Glomerular visceral epithelial cell (primary cell): ENCODE measurements at regions not wholly inside any gene's neighbourhood (a gene's known extent, or its start where the extent isn't known, plus 50 kb on each side); places are given as distances from the start of the nearest gene placed in this dataset.
A peak's percentile ranks its signal among the peaks of the same experiment; 100 is the strongest.

ENCODE experiments used
- DNase-seq: peaks from one replicate; pipeline ENCODE4 v3.0.0-alpha.2; 2016; ENCODE audit errors: extremely low spot score

- DNase-seq: no peak
Measured at GRCh38 chr9:73649552-73649951, 497.9 kb downstream of the ANXA1 start.

GRCh38 chr9:73655363-73655762, 503.7 kb downstream of the ANXA1 start:
- DNase-seq: no peak

GRCh38 chr9:73655831-73656230, 504.2 kb downstream of the ANXA1 start:
- no peak for DNase-seq

GRCh38 chr9:73665253-73665652, 513.6 kb downstream of the ANXA1 start:
- no peak for DNase-seq

GRCh38 chr9:73667749-73668148, 516.1 kb downstream of the ANXA1 start:
- no peak for DNase-seq

- DNase-seq: peak; percentile 2
Measured at GRCh38 chr9:73680831-73681230, 529.2 kb downstream of the ANXA1 start.

- DNase-seq: no peak
Measured at GRCh38 chr9:73682789-73683188, 531.1 kb downstream of the ANXA1 start.

- peak; percentile 47 for DNase-seq
Measured at GRCh38 chr9:73683862-73684591, 532.4 kb downstream of the ANXA1 start.

- DNase-seq: peak; percentile 10
Measured at GRCh38 chr9:73684601-73685000, 532.9 kb downstream of the ANXA1 start.

- no peak for DNase-seq
Measured at GRCh38 chr9:73685786-73686185, 534.1 kb downstream of the ANXA1 start.

- no peak for DNase-seq
Measured at GRCh38 chr9:73689051-73689870, 537.6 kb downstream of the ANXA1 start.

GRCh38 chr9:73701415-73702057, 549.9 kb downstream of the ANXA1 start:
- no peak for DNase-seq

GRCh38 chr9:73714294-73714693, 562.6 kb downstream of the ANXA1 start:
- no peak for DNase-seq

- no peak for DNase-seq
Measured at GRCh38 chr9:73715591-73715990, 563.9 kb downstream of the ANXA1 start.

GRCh38 chr9:73719660-73720059, 568.0 kb downstream of the ANXA1 start:
- DNase-seq: no peak

- no peak for DNase-seq
Measured at GRCh38 chr9:73720601-73721000, 568.9 kb downstream of the ANXA1 start.

- DNase-seq: no peak
Measured at GRCh38 chr9:73736270-73736669, 584.6 kb downstream of the ANXA1 start.

GRCh38 chr9:73738741-73739530, 587.3 kb downstream of the ANXA1 start:
- DNase-seq: no peak

GRCh38 chr9:73741316-73741715, 589.7 kb downstream of the ANXA1 start:
- no peak for DNase-seq

- no peak for DNase-seq
Measured at GRCh38 chr9:73742412-73742811, 590.7 kb downstream of the ANXA1 start.

GRCh38 chr9:73743826-73744225, 592.2 kb downstream of the ANXA1 start:
- no peak for DNase-seq

GRCh38 chr9:73745598-73745997, 593.9 kb downstream of the ANXA1 start:
- no peak for DNase-seq
